ENCODE measurements at regions not wholly inside any gene's neighbourhood (a gene's known extent, or its start where the extent isn't known, plus 50 kb on each side); places are given as distances from the start of the nearest gene placed in this dataset.

DNA sequence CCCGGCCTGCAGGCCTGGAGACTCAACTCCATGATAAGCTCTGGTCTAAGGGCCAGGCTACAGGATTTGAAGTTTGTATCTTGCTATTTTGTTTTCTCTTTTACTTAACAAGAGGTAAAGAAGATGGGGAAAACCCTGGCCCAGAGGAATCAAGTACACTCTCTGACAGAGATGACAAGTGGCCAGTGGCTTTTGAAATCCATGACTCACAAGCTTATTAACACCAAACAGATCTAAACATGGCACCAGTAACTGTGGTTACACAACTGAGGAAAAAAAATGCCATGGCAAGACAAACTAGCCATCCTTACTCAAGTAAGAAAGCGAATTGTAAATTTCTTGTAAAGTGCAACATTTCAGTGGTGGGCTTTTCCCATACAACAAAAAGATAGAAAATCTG is 72.6 kb upstream of the SERTM1 start:
- H2AFZ ChIP-seq (ENCODE audit: low read depth, low read length), result no peak overlapping the region
- no peaks in the 10 kb centered on the region for H4K20me1 ChIP-seq (replicated peaks; ENCODE audit: control insufficient read depth, extremely low read depth, insufficient read depth, low read length)
- FAIRE-seq (no peak), DNase-seq (ENCODE audit: low read depth, low spot score) (no peak)
- no peak overlapping the region for H3K4me2 ChIP-seq (ENCODE audit: insufficient read depth, low read length)
- H3K9ac ChIP-seq (replicated peaks; ENCODE audit: extremely low read depth, insufficient read depth, low read length), result no peak overlapping the region
- H3K27ac ChIP-seq (ENCODE audit: insufficient read depth, low read depth, low read length), result no peak overlapping the region
- H3K27me3 ChIP-seq (ENCODE audit: control insufficient read depth in 2 of 2, insufficient read depth in 2 of 2, low read length in 2 of 2), result no peaks in the 10 kb centered on the region
- no peaks in the 10 kb centered on the region for H3K79me2 ChIP-seq (ENCODE audit: control insufficient read depth, insufficient read depth, low read length)
- dilution Hi-C loops (cut with MboI; ENCODE audit: extremely low pct_ligation_motif_present, low sequenced_read_pairs) (no loop called here), intact Hi-C loops (cut with micrococcal nuclease) (no loop called here)
- no peaks in the 10 kb centered on the region for H3K36me3 ChIP-seq (ENCODE audit: control insufficient read depth in 2 of 2, extremely low read depth in 1 of 2, insufficient read depth in 2 of 2, low read length in 2 of 2)
- ChIA-PET CTCF (interaction anchor here (2.0 kb wide), 1 partner anchor 16 kb away, joined by 4 read pairs; no protein-coding TSS in a partner anchor), POLR2A (no interaction called here)
- TF ChIP-seq MYC (IDR thresholded peaks at IDR 0.05; ENCODE audit: low read depth, low read length) (no peak), EZH2 (IDR thresholded peaks at IDR 0.05; ENCODE audit: borderline replicate concordance, low read depth, low read length, severe bottlenecking) (no peak), POLR2AphosphoS5 (IDR thresholded peaks at IDR 0.05; ENCODE audit: insufficient read depth, low read depth, low read length) (no peak), JUN (IDR thresholded peaks at IDR 0.05; ENCODE audit: borderline replicate concordance, insufficient read depth, insufficient read length, low read depth) (no peak), GATA2 (IDR thresholded peaks at IDR 0.05; ENCODE audit: insufficient read depth, insufficient read length, low read depth, low read length) (no peak), POLR2A (IDR thresholded peaks at IDR 0.05; ENCODE audit: low read depth, low read length) (no peak)
- TF ChIP-seq, protein P1, sequence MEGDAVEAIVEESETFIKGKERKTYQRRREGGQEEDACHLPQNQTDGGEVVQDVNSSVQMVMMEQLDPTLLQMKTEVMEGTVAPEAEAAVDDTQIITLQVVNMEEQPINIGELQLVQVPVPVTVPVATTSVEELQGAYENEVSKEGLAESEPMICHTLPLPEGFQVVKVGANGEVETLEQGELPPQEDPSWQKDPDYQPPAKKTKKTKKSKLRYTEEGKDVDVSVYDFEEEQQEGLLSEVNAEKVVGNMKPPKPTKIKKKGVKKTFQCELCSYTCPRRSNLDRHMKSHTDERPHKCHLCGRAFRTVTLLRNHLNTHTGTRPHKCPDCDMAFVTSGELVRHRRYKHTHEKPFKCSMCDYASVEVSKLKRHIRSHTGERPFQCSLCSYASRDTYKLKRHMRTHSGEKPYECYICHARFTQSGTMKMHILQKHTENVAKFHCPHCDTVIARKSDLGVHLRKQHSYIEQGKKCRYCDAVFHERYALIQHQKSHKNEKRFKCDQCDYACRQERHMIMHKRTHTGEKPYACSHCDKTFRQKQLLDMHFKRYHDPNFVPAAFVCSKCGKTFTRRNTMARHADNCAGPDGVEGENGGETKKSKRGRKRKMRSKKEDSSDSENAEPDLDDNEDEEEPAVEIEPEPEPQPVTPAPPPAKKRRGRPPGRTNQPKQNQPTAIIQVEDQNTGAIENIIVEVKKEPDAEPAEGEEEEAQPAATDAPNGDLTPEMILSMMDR (IDR thresholded peaks at IDR 0.05; ENCODE audit: extremely low read depth in 1 of 2, insufficient read depth in 1 of 2, low read depth in 1 of 2, low read length in 2 of 2), result no peak
- H3K4me3 ChIP-seq (replicated peaks in 1 of 3; ENCODE audit: insufficient read depth in 1 of 3, low read depth in 1 of 3, low read length in 3 of 3), result no peak overlapping the region
- H3K4me1 ChIP-seq (ENCODE audit: control insufficient read depth, extremely low read depth, insufficient read depth, low read length), result no peaks in the 10 kb centered on the region
- no TSS peak for BruUV-seq (replicated peaks)
- H3K9me1 ChIP-seq (replicated peaks; ENCODE audit: control insufficient read depth, extremely low read depth, insufficient read depth, low read length), result no peaks in the 10 kb centered on the region
- no peaks in the 10 kb centered on the region for H3K9me3 ChIP-seq (replicated peaks; ENCODE audit: control insufficient read depth, insufficient read depth, low read length)
